ENCODE measurements at regions not wholly inside any gene's neighbourhood (a gene's known extent, or its start where the extent isn't known, plus 50 kb on each side); places are given as distances from the start of the nearest gene placed in this dataset.

- Mint-ChIP-seq H3K4me3 (no peak overlapping the region), H3K4me1 (peaks cover 0 to 7% (median 5%) of the 10 kb centered on the region in 4 donors)
These were observed 81.4 kb downstream of the CDCA7 start for GRCh38 chr2:173436088-173436487.

GRCh38 chr2:173441222-173441621 lies 86.5 kb downstream of the CDCA7 start:
- DNase-seq: no peak
- Histone ChIP-seq H3K36me3 (ENCODE audit: insufficient read depth, low read length) (no peaks in the 10 kb centered on the region), H3K9me3 (ENCODE audit: control insufficient read depth in 1 of 2, low read length in 2 of 2) (no peaks in the 10 kb centered on the region), H3K4me1 (ENCODE audit: insufficient read depth, low read length) (no peaks in the 10 kb centered on the region), H3K4me3 (ENCODE audit: low read length in 2 of 2) (no peak overlapping the region), H3K27me3 (ENCODE audit: insufficient read depth, low read length) (no peaks in the 10 kb centered on the region), H3K27ac (ENCODE audit: low read depth, low read length) (no peak overlapping the region)
- Mint-ChIP-seq H3K4me3 (no peak overlapping the region), H3K36me3 (no peaks in the 10 kb centered on the region), H3K9me3 (no peaks in the 10 kb centered on the region), H3K27me3 (peaks cover 4 to 7% of the 10 kb centered on the region in 2 donors), H3K4me1 (peaks cover 0 to under 1% (median 0%) of the 10 kb centered on the region in 4 donors), H3K27ac (no peak overlapping the region)
- ChIA-PET CTCF (ENCODE audit: partially characterized antibody) (no interaction called here), POLR2A (ENCODE audit: partially characterized antibody) (no interaction called here)
- intact Hi-C loops (cut with micrococcal nuclease): no loop called here

More at GRCh38 chr2:173436088-173436487, 81.4 kb downstream of the CDCA7 start:
- intact Hi-C loops (cut with micrococcal nuclease): no loop called here
- peaks cover 3 to 13% of the 10 kb centered on the region in 2 donors for H3K27me3 Mint-ChIP-seq
- Histone ChIP-seq H3K9me3 (ENCODE audit: control insufficient read depth in 1 of 2, low read length in 2 of 2) (no peaks in the 10 kb centered on the region), H3K27ac (ENCODE audit: low read depth, low read length) (no peak overlapping the region), H3K4me1 (ENCODE audit: insufficient read depth, low read length) (no peaks in the 10 kb centered on the region), H3K27me3 (ENCODE audit: insufficient read depth, low read length) (no peaks in the 10 kb centered on the region), H3K36me3 (ENCODE audit: insufficient read depth, low read length) (no peaks in the 10 kb centered on the region), H3K4me3 (ENCODE audit: low read length in 2 of 2) (no peak overlapping the region)
- no peaks in the 10 kb centered on the region for H3K9me3 Mint-ChIP-seq
- H3K27ac Mint-ChIP-seq: no peak overlapping the region
- ChIA-PET POLR2A (ENCODE audit: partially characterized antibody) (no interaction called here), CTCF (ENCODE audit: partially characterized antibody) (no interaction called here)
- no peaks in the 10 kb centered on the region for H3K36me3 Mint-ChIP-seq
- DNase-seq: no peak

GRCh38 chr2:173442542-173442941 lies 87.9 kb downstream of the CDCA7 start:
- H3K9me3 ChIP-seq (ENCODE audit: control insufficient read depth in 1 of 2, low read length in 2 of 2): no peaks in the 10 kb centered on the region
- no peaks in the 10 kb centered on the region for H3K36me3 ChIP-seq (ENCODE audit: insufficient read depth, low read length)
- Mint-ChIP-seq H3K4me3 (no peak overlapping the region), H3K27ac (no peak overlapping the region), H3K4me1 (no peaks in the 10 kb centered on the region), H3K27me3 (peaks cover 2 to 5% of the 10 kb centered on the region in 2 donors), H3K9me3 (no peaks in the 10 kb centered on the region), H3K36me3 (no peaks in the 10 kb centered on the region)
- ChIA-PET CTCF (ENCODE audit: partially characterized antibody) (no interaction called here), POLR2A (ENCODE audit: partially characterized antibody) (no interaction called here)
- H3K27ac ChIP-seq (ENCODE audit: low read depth, low read length): no peak overlapping the region
- no peaks in the 10 kb centered on the region for H3K4me1 ChIP-seq (ENCODE audit: insufficient read depth, low read length)
- DNase-seq: no peak
- H3K4me3 ChIP-seq (ENCODE audit: low read length in 2 of 2): no peak overlapping the region
- H3K27me3 ChIP-seq (ENCODE audit: insufficient read depth, low read length): no peaks in the 10 kb centered on the region
- intact Hi-C loops (cut with micrococcal nuclease): no loop called here

GRCh38 chr2:173446722-173447121 lies 92.0 kb downstream of the CDCA7 start:
- no peak overlapping the region for H3K4me3 Mint-ChIP-seq
- peaks cover 0 to 1% of the 10 kb centered on the region in 2 donors for H3K27me3 Mint-ChIP-seq
- Histone ChIP-seq H3K27me3 (ENCODE audit: insufficient read depth, low read length) (no peaks in the 10 kb centered on the region), H3K4me1 (ENCODE audit: insufficient read depth, low read length) (peaks cover 8% of the 10 kb centered on the region), H3K36me3 (ENCODE audit: insufficient read depth, low read length) (no peaks in the 10 kb centered on the region), H3K4me3 (ENCODE audit: low read length in 2 of 2) (no peak overlapping the region), H3K27ac (ENCODE audit: low read depth, low read length) (no peak overlapping the region), H3K9me3 (ENCODE audit: control insufficient read depth in 1 of 2, low read length in 2 of 2) (no peaks in the 10 kb centered on the region)
- no peaks in the 10 kb centered on the region for H3K36me3 Mint-ChIP-seq
- no peak overlapping the region for H3K27ac Mint-ChIP-seq
- peaks cover 12 to 19% (median 16%) of the 10 kb centered on the region in 4 donors for H3K4me1 Mint-ChIP-seq
- CTCF ChIA-PET (ENCODE audit: partially characterized antibody): no interaction called here
- no peaks in the 10 kb centered on the region for H3K9me3 Mint-ChIP-seq
- POLR2A ChIA-PET (ENCODE audit: partially characterized antibody): no interaction called here
- no peak for DNase-seq
- intact Hi-C loops (cut with micrococcal nuclease): no loop called here

- peaks cover 3 to 4% of the 10 kb centered on the region in 2 donors for H3K27me3 Mint-ChIP-seq
- H3K4me3 Mint-ChIP-seq: peak overlapping the region; percentile 64 to 81 (median 75)
- Histone ChIP-seq H3K9me3 (ENCODE audit: control insufficient read depth in 1 of 2, low read length in 2 of 2) (no peaks in the 10 kb centered on the region), H3K36me3 (ENCODE audit: insufficient read depth, low read length) (no peaks in the 10 kb centered on the region), H3K27me3 (ENCODE audit: insufficient read depth, low read length) (no peaks in the 10 kb centered on the region), H3K27ac (ENCODE audit: low read depth, low read length) (no peak overlapping the region), H3K4me3 (ENCODE audit: low read length in 2 of 2) (no peak overlapping the region), H3K4me1 (ENCODE audit: insufficient read depth, low read length) (peaks cover 8% of the 10 kb centered on the region)
- DNase-seq: peak; percentile 46 to 63 (median 59)
- CTCF ChIA-PET (ENCODE audit: partially characterized antibody): interaction anchor here (0.5 to 2.7 kb wide), 15 partner anchors 10 to 895 kb away, joined by 3 to 24 read pairs (median 4); no protein-coding TSS in a partner anchor
- H3K4me1 Mint-ChIP-seq: peaks cover 12 to 19% (median 17%) of the 10 kb centered on the region in 4 donors
- H3K9me3 Mint-ChIP-seq: no peaks in the 10 kb centered on the region
- H3K36me3 Mint-ChIP-seq: no peaks in the 10 kb centered on the region
- POLR2A ChIA-PET (ENCODE audit: partially characterized antibody): no interaction called here
- intact Hi-C loops (cut with micrococcal nuclease): loop anchor here (1.0 kb wide), 1 partner anchor 47 kb away; no protein-coding TSS in a partner anchor
- peak overlapping the region in 5 of 7 donors; percentile 18 to 81 (median 44) for H3K27ac Mint-ChIP-seq
These were observed 94.3 kb downstream of the CDCA7 start for GRCh38 chr2:173448938-173449471.

GRCh38 chr2:173451118-173451517 lies 96.4 kb downstream of the CDCA7 start:
- POLR2A ChIA-PET (ENCODE audit: partially characterized antibody): no interaction called here
- no peaks in the 10 kb centered on the region for H3K9me3 ChIP-seq (ENCODE audit: control insufficient read depth in 1 of 2, low read length in 2 of 2)
- H3K36me3 ChIP-seq (ENCODE audit: insufficient read depth, low read length): no peaks in the 10 kb centered on the region
- peaks cover 8% of the 10 kb centered on the region for H3K4me1 ChIP-seq (ENCODE audit: insufficient read depth, low read length)
- H3K27me3 ChIP-seq (ENCODE audit: insufficient read depth, low read length): no peaks in the 10 kb centered on the region
- no peak overlapping the region for H3K4me3 ChIP-seq (ENCODE audit: low read length in 2 of 2)
- Mint-ChIP-seq H3K27me3 (peaks cover 6 to 16% of the 10 kb centered on the region in 2 donors), H3K4me1 (peaks cover 12 to 19% (median 17%) of the 10 kb centered on the region in 4 donors), H3K4me3 (peak overlapping the region in 6 of 8 donors; percentile 49 to 76 (median 65)), H3K36me3 (no peaks in the 10 kb centered on the region), H3K9me3 (no peaks in the 10 kb centered on the region), H3K27ac (peak overlapping the region in 2 of 7 donors; percentile 20 to 57)
- intact Hi-C loops (cut with micrococcal nuclease): no loop called here
- DNase-seq: peak in 4 of 5 donors; percentile 22 to 37 (median 29)
- no peak overlapping the region for H3K27ac ChIP-seq (ENCODE audit: low read depth, low read length)
- CTCF ChIA-PET (ENCODE audit: partially characterized antibody): no interaction called here

- Histone ChIP-seq H3K4me1 (ENCODE audit: insufficient read depth, low read length) (peaks cover 8% of the 10 kb centered on the region), H3K36me3 (ENCODE audit: insufficient read depth, low read length) (no peaks in the 10 kb centered on the region), H3K9me3 (ENCODE audit: control insufficient read depth in 1 of 2, low read length in 2 of 2) (no peaks in the 10 kb centered on the region), H3K4me3 (ENCODE audit: low read length in 2 of 2) (no peak overlapping the region), H3K27me3 (ENCODE audit: insufficient read depth, low read length) (no peaks in the 10 kb centered on the region), H3K27ac (ENCODE audit: low read depth, low read length) (no peak overlapping the region)
- Mint-ChIP-seq H3K27ac (no peak overlapping the region), H3K27me3 (peaks cover 8 to 16% of the 10 kb centered on the region in 2 donors), H3K4me1 (peaks cover 12 to 19% (median 17%) of the 10 kb centered on the region in 4 donors), H3K36me3 (no peaks in the 10 kb centered on the region), H3K9me3 (no peaks in the 10 kb centered on the region), H3K4me3 (no peak overlapping the region)
- intact Hi-C loops (cut with micrococcal nuclease): no loop called here
- ChIA-PET POLR2A (ENCODE audit: partially characterized antibody) (no interaction called here), CTCF (ENCODE audit: partially characterized antibody) (interaction anchor here (1.3 kb wide), 1 partner anchor 52 kb away, joined by 3 read pairs; no protein-coding TSS in a partner anchor)
- no peak for DNase-seq
These were observed 97.3 kb downstream of the CDCA7 start for GRCh38 chr2:173451941-173452340.
